HCT116 (cell line): ENCODE measurements at regions not wholly inside any gene's neighbourhood (a gene's known extent, or its start where the extent isn't known, plus 50 kb on each side); places are given as distances from the start of the nearest gene placed in this dataset.

Experiments
- ATAC-seq: fragments of 200-7000 bp; cut with Tn5 transposase; 2 replicates; pipeline ENCODE4 v1.9.1; 2020; ENCODE audit warnings: mild to moderate bottlenecking, moderate library complexity
- BruUV-seq: library from RNA; stranded (reverse); fragments of 400-500 nt; replicated peaks from 2 replicates; lab custom pipeline; 2021; lab: Mats Ljungman, UMichigan
- CTCF ChIA-PET: fragments of 300-600 bp; sonication (Branson Sonifier 250); formaldehyde crosslinking; loops from one replicate; lab custom pipeline; 2021; ENCODE audit warnings: antibody characterized with exemption; lab: Charles Lee
- POLR2A ChIA-PET: fragments of 300-600, 350-600 bp; sonication (Branson Sonifier 250); formaldehyde crosslinking; loops from one replicate; lab custom pipeline; 2021; ENCODE audit warnings: antibody characterized with exemption; lab: Charles Lee
- RAD21 ChIA-PET, 2 experiments: fragments of 300-600 bp; sonication (Branson Sonifier 250); formaldehyde crosslinking; loops; one replicate each; lab custom pipeline; 2023; ENCODE audit warnings: low total read pairs in 2 of 2; ENCODE audit not compliant: uncharacterized antibody in 2 of 2, unreplicated experiment in 2 of 2, low non-redundant PET in 1 of 2; lab: Charles Lee
- DNase-seq: peaks from one replicate; pipeline ENCODE4 v3.0.0-alpha.2; 2010; ENCODE audit warnings: low read depth, low spot score
- H2AFZ ChIP-seq: fragments of 200-600 bp; shearing (Covaris generic), sonication (generic); 2 replicates; pipeline ENCODE4 v1.6.1; 2017; ENCODE audit warnings: low read depth, mixed run types, mixed read lengths, antibody characterized with exemption, low read length; ENCODE audit not compliant: poor library complexity, severe bottlenecking
- H3K27ac ChIP-seq: 2 replicates; pipeline ENCODE4 v1.5.1; 2012; ENCODE audit warnings: low read depth, low read length
- H3K27me3 ChIP-seq: fragments of 200-600 bp; sonication (generic); 2 replicates; pipeline ENCODE4 v1.6.1; 2016; ENCODE audit warnings: mixed run types, low read length, mixed read lengths; ENCODE audit not compliant: insufficient read depth
- H3K36me3 ChIP-seq, 2 experiments: fragments of 200-500 bp in 1 of 2; fragments of 200-600 bp in 1 of 2; sonication (Bioruptor generic) in 1 of 2; sonication (generic) in 1 of 2; 2 replicates each; pipeline versions ENCODE4 v1.5.1 to v1.6.1; 2014 to 2016; ENCODE audit warnings: low read length in 2 of 2, inconsistent platforms in 1 of 2, mixed read lengths in 1 of 2, mixed run types in 1 of 2; ENCODE audit not compliant: insufficient read depth in 2 of 2, control insufficient read depth in 1 of 2
- H3K4me1 ChIP-seq, 2 experiments: fragments of 200-600 bp in 1 of 2; sonication (generic) in 1 of 2; 2 replicates each; pipeline versions ENCODE4 v1.5.1 to v1.6.1; 2012 to 2017; ENCODE audit warnings: low read length in 2 of 2, inconsistent platforms in 1 of 2, mild to moderate bottlenecking in 1 of 2, mixed read lengths in 1 of 2, mixed run types in 1 of 2, moderate library complexity in 1 of 2; ENCODE audit not compliant: insufficient read depth in 2 of 2, control insufficient read depth in 1 of 2
- H3K4me2 ChIP-seq: fragments of 200-600 bp; sonication (generic); 2 replicates; pipeline ENCODE4 v1.6.1; 2017; ENCODE audit warnings: mixed run types, low read length, mixed read lengths
- H3K4me3 ChIP-seq, 2 experiments: fragments of 200-600 bp in 1 of 2; sonication (generic) in 1 of 2; replicated peaks in 1 of 2; 2 replicates each; pipeline ENCODE4 v1.5.1; 2011 to 2016; ENCODE audit warnings: low read length in 2 of 2, control low read depth in 1 of 2, low read depth in 1 of 2, mild to moderate bottlenecking in 1 of 2, mixed read lengths in 1 of 2, mixed run types in 1 of 2
- H3K79me2 ChIP-seq: fragments of 200-600 bp; sonication (generic); 2 replicates; pipeline ENCODE4 v1.6.1; 2017; ENCODE audit warnings: mild to moderate bottlenecking, mixed run types, low read length, moderate library complexity, mixed read lengths; ENCODE audit not compliant: insufficient read depth
- H3K9ac ChIP-seq: fragments of 200-600 bp; sonication (generic); 2 replicates; pipeline ENCODE4 v1.6.1; 2016; ENCODE audit warnings: low read length, mixed read lengths
- H3K9me2 ChIP-seq: fragments of 200-600 bp; sonication (generic), shearing (Covaris generic); 2 replicates; pipeline ENCODE4 v1.6.1; 2017; ENCODE audit warnings: mixed run types, mild to moderate bottlenecking, moderate library complexity; ENCODE audit not compliant: insufficient read depth
- H3K9me3 ChIP-seq, 2 experiments: fragments of 200-500 bp in 1 of 2; fragments of 200-600 bp in 1 of 2; sonication (Bioruptor generic) in 1 of 2; sonication (generic) in 1 of 2; 2 replicates each; pipeline ENCODE4 v1.6.1; 2014 to 2017; ENCODE audit warnings: low read length in 2 of 2, mixed read lengths in 2 of 2, inconsistent platforms in 1 of 2, low read depth in 1 of 2, mild to moderate bottlenecking in 1 of 2, mixed run types in 1 of 2, moderate library complexity in 1 of 2; ENCODE audit not compliant: control insufficient read depth in 1 of 2, insufficient read depth in 1 of 2
- H4K20me1 ChIP-seq: fragments of 200-600 bp; sonication (generic), shearing (Covaris generic); 2 replicates; pipeline ENCODE4 v1.6.1; 2017; ENCODE audit warnings: mixed run types, mild to moderate bottlenecking, moderate library complexity; ENCODE audit not compliant: insufficient read depth
- ATF3 ChIP-seq: IDR thresholded peaks from 2 replicates; pipeline ENCODE4 v1.6.1; 2012
- CBX3 ChIP-seq: IDR thresholded peaks from 2 replicates; pipeline ENCODE4 v1.6.1; 2012; ENCODE audit warnings: low read depth
- EGR1 ChIP-seq: IDR thresholded peaks from 2 replicates; pipeline ENCODE4 v1.6.1; 2012; ENCODE audit warnings: low read depth
- ELF1 ChIP-seq: IDR thresholded peaks from 2 replicates; pipeline ENCODE4 v1.6.1; 2012; ENCODE audit warnings: low read depth, borderline replicate concordance
- EZH2 ChIP-seq: fragments of 200-600 bp; sonication (generic); IDR thresholded peaks from 2 replicates; pipeline ENCODE4 v1.6.1; 2017; ENCODE audit warnings: antibody characterized with exemption, mixed run types
- EZH2phosphoT487 ChIP-seq: fragments of 200-600 bp; IDR thresholded peaks from 2 replicates; pipeline ENCODE4 v1.6.1; 2018; ENCODE audit warnings: antibody characterized with exemption, borderline replicate concordance
- JUND ChIP-seq: IDR thresholded peaks from 2 replicates; pipeline ENCODE4 v1.6.1; 2012
- MAX ChIP-seq: IDR thresholded peaks from 2 replicates; pipeline ENCODE4 v1.6.1; 2012
- RAD21 ChIP-seq: IDR thresholded peaks from 2 replicates; pipeline ENCODE4 v1.6.1; 2012; ENCODE audit warnings: low read depth, mild to moderate bottlenecking
- TCF7L2 ChIP-seq: IDR thresholded peaks from 2 replicates; pipeline ENCODE4 v1.7.0; 2011; ENCODE audit warnings: borderline replicate concordance, inconsistent platforms; ENCODE audit not compliant: insufficient read depth, insufficient read length; ENCODE audit errors: extremely low read depth
- ZFX ChIP-seq: fragments of 450-650 bp; IDR thresholded peaks from 2 replicates; pipeline ENCODE4 v1.6.1; 2017
- intact Hi-C: fragments of 100-400 bp; cut with micrococcal nuclease; formaldehyde crosslinking; loops from 2 replicates; pipeline ENCODE4 v1.10.0; 2022
- TF ChIP-seq, protein P1 (sequence below): IDR thresholded peaks from 2 replicates; pipeline ENCODE4 v1.6.1; 2012; ENCODE audit warnings: low read depth

GRCh38 chr9:624935-625500, 216.5 kb upstream of the DMRT1 start:
- no peak overlapping the region for H3K4me2 ChIP-seq
- H3K9ac ChIP-seq, result no peak overlapping the region
- H2AFZ ChIP-seq, result no peak overlapping the region
- DNase-seq, result no peak
- H3K9me2 ChIP-seq, result no peaks in the 10 kb centered on the region
- no peak overlapping the region for H3K27ac ChIP-seq
- BruUV-seq, result no TSS peak
- H3K4me3 ChIP-seq, result no peak overlapping the region
- ChIA-PET CTCF (no interaction called here), POLR2A (no interaction called here), RAD21 (no interaction called here)
- H3K36me3 ChIP-seq, result no peaks in the 10 kb centered on the region
- no peaks in the 10 kb centered on the region for H3K27me3 ChIP-seq
- H3K4me1 ChIP-seq, result no peaks in the 10 kb centered on the region; a peak in 1 of 4 replicates
- no peaks in the 10 kb centered on the region for H3K79me2 ChIP-seq
- H4K20me1 ChIP-seq, result 0 out of 2 replicates have a peak, but pooled peaks cover 3% of the 10 kb centered on the region
- no peak for ATAC-seq
- intact Hi-C loops, result no loop called here
- H3K9me3 ChIP-seq, result no peaks in the 10 kb centered on the region
- TF ChIP-seq EZH2phosphoT487 (no peak), ATF3 (no peak), JUND (no peak), CBX3 (no peak), MAX (no peak), EZH2 (no peak), RAD21 (no peak), TCF7L2 (no peak), ZFX (no peak), EGR1 (no peak), ELF1 (no peak)
- TF ChIP-seq, protein P1, sequence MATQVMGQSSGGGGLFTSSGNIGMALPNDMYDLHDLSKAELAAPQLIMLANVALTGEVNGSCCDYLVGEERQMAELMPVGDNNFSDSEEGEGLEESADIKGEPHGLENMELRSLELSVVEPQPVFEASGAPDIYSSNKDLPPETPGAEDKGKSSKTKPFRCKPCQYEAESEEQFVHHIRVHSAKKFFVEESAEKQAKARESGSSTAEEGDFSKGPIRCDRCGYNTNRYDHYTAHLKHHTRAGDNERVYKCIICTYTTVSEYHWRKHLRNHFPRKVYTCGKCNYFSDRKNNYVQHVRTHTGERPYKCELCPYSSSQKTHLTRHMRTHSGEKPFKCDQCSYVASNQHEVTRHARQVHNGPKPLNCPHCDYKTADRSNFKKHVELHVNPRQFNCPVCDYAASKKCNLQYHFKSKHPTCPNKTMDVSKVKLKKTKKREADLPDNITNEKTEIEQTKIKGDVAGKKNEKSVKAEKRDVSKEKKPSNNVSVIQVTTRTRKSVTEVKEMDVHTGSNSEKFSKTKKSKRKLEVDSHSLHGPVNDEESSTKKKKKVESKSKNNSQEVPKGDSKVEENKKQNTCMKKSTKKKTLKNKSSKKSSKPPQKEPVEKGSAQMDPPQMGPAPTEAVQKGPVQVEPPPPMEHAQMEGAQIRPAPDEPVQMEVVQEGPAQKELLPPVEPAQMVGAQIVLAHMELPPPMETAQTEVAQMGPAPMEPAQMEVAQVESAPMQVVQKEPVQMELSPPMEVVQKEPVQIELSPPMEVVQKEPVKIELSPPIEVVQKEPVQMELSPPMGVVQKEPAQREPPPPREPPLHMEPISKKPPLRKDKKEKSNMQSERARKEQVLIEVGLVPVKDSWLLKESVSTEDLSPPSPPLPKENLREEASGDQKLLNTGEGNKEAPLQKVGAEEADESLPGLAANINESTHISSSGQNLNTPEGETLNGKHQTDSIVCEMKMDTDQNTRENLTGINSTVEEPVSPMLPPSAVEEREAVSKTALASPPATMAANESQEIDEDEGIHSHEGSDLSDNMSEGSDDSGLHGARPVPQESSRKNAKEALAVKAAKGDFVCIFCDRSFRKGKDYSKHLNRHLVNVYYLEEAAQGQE, result no peak
